HG02870 (cell line): ENCODE measurements at regions not wholly inside any gene's neighbourhood (a gene's known extent, or its start where the extent isn't known, plus 50 kb on each side); places are given as distances from the start of the nearest gene placed in this dataset.
"Not testable (repeated sequence)": the region's sequence is repeated elsewhere in the genome, so short reads cannot be mapped to it uniquely, and the experiment has no call there.

Experiments used
- ATAC-seq: cut with Tn5 transposase; IDR thresholded peaks from one replicate; pipeline ENCODE4 v1.9.1; 2021; ENCODE audit warnings: mild to moderate bottlenecking, moderate library complexity; ENCODE audit not compliant: unreplicated experiment

DNA sequence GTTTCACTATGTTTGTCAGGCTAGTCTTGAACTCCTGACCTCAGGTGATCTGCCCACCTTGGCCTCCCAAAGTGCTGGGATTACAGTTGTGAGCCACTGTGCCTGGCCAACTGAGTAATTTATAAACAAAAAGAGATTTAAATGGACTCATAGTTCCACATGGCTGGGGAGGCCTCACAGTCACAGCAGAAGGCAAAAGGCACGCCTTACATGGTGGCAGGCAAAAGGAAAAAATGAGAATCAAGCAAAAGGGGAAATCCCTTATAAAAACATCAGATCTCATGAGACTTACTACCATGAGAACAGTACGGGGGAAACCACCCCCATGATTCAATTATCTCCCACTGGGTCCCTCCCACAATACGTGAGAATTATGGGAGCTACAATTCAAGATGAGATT is 73.2 kb upstream of the TIAM1 start:
- ATAC-seq, result not testable (repeated sequence)

DNA sequence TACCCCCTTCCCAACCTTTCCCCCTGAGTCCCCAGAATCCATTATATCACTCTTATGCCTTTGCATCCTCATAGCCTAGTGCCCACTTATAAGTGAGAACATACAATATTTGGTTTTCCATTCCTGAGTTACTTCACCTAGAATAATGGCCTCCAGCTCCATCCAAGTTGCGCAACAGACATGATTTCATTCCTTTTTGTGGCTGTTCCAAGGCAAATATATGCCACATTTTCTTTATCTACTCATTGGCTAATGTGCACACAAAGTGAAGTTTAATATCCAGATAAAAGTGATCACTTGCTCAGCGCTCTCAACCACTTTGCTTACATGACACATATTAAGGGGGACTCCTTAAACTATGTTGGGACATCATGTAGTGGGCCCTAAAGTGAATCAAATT is 72.4 kb upstream of the TIAM1 start:
- ATAC-seq, result no peak

DNA sequence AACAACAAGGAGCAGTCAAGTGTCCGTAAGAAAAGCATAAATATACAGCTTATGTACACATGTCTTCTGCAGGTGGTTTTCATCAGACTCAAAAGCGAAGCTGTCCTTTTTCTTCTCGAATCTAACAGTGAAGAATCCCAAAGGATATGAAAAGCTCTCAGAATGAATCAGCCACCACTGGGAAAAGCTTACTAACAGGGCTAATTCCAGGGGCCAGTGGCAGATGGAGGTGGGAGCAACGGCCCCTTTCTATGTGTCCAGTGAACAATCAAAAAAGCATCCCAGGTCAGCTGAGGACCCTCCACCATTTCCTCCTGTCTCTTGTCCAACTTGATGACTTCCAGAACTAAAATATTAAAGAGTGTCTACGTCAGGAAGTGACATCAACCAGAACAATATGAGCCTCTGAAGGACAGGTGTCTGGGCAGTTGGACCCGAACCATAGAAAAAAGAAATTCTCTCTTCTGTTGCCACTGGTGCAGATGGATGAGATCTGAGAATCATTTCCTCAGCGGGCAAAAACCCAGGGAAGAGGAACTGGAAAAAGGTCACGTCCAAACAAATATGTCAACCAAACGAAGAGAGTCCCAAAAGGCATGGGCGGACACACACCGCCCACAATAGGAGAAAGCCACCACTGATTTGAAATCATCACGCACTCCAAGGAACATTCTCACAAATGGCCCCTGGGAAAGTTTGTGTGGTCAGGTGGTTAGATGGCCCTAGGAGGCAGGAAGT is 70.4 kb upstream of the TIAM1 start:
- no peak for ATAC-seq

DNA sequence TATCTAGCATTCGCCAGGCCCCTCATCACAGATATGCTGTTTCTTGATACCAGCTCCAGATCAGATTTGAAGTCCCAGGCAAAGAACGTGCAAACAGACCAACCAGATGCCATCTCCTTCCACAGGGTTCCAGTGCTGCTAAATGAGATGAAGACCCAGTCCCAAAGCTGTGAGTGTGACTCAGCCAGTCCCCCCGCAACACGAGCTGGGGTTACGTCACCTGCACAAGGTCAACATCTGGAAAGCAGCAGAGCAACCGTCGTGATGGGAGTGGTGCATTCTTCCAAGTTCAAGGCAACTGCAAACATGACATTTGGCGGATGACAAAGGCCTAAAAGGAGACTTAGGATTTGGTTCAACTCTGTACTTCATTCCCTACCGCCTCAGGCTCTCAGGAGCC is 69.6 kb upstream of the TIAM1 start:
- no peak for ATAC-seq

DNA sequence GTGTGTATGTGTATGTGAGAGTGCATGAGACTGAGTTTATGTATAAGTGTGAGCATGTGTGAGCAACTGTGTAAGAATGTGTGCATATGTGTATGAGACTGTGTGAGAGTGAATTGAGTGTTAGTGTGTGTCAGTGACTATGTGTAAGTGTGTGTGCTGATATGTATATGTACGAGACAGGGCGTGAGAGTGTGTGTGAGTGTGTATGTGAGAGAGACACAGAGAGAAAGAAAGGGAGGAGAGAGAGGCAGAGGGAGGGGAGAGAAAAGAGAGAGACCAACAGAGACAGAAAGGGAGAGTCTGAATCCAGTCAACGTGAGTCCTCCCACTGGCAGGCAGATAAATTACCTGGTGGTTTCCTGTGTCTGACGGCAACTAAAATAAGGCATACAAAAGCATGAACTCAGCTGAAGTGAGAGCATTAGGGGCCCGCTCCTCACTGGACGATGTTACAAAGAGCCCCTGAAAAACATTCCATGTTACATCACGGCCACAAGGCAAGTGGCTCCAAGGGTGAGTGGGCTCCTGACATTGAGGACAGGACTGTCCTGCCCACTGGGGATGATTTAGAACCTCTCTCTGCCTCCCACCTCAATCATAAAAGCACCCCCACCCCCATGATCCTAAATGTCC is 66.6 kb upstream of the TIAM1 start:
- no peak for ATAC-seq

DNA sequence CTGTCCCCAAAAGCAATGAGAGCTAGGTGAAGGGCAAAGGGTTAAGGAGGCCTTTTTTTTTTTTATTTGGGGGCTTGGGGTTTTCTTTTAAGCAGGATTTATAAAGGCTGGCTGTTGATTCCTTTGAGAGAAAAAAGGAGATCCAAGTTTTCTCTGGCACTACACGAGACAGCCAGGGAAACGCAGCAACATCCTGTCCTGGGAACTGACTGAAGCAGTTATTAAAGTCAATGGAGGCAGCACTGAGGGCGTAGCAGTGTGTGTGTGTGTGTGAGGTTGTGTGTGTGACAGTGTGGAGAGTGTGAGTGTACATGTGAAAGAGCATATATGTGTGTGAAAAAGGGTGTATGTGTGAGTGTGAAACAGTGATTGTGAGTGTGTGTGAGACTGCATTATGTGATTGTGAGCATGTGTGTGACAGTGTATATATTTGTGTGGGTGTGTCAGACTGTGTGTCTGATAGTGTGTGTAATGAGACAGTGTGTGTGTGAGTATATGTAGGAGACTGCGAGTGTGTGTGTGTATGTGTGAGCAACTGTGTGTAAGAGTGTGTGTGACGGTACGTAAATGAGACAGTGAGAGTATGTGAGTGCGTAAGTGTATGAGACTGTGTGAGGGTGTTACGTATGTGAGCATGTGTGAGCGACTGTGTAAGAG is 65.9 kb upstream of the TIAM1 start:
- no peak for ATAC-seq

DNA sequence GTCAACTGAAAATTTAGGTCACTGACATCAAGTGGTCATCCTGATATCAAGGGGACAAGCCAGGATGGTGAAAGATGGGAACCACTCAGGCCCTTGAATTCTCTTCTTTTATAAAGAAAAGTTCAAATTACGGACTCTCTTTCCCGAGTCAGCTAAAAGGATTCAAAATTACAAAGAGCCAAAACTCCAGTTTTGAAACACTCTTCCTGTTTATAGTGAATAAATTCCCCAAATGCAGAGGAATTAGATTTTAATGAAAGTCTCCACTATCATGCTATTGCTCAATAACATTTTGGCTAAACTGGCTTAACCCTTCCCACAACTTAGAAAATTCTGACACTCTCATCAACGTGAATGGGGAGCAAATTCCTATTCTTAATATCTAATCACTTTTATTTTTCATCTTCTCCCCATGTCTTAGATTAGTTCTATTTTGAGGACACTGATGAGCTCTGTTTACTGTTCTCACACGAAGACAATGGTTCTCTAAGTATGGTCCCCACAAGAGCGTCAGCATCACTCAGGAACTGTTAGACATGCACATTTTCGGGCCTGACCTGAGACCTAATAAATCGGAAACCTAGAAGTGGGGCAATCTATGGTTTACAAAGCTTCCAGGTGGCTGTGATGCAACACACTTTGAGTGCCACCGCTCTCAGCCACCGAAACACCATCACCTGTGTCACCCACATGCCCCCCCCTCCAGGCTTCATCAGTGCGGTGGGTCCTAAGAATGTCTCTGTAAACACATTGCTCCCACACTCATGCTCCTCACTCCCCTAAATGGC is 64.4 kb upstream of the TIAM1 start:
- ATAC-seq, result no peak

DNA sequence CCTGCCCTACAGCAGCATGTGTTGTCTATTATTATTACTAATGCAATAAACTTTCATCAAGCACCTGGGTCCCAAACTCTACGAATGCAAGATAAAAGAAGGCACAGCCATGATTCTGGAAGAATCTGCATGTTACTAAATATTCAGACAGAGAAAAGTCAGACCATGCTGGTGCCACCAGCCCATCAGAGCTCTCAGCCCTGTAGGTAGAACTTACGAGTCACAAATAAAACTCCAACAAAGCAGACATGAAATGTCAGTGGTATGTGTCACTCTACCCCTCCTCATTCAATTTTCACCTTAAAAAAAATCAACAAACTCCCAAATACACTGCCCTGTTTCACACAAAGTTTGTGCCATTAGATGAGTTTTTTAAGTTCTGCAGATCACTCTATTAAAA is 62.4 kb upstream of the TIAM1 start:
- ATAC-seq, result no peak

DNA sequence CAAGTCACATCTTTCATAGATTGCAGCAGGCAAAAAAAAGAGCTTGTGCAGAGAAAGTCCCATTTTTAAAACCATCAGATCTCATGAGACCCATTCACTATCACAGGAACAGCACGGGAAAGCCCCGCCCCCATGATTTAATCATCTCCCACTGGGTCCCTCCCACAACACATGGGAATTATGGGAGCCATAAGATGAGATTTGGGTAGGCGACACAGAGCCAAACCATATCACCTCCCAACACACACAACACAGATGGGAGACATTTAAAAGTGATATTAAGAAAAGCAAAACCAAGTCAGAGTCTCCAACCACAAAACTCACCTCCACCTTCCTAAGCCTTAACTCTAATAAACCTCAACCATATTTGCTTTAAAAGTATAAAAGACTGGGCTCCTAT is 61.5 kb upstream of the TIAM1 start:
- ATAC-seq, result no peak

DNA sequence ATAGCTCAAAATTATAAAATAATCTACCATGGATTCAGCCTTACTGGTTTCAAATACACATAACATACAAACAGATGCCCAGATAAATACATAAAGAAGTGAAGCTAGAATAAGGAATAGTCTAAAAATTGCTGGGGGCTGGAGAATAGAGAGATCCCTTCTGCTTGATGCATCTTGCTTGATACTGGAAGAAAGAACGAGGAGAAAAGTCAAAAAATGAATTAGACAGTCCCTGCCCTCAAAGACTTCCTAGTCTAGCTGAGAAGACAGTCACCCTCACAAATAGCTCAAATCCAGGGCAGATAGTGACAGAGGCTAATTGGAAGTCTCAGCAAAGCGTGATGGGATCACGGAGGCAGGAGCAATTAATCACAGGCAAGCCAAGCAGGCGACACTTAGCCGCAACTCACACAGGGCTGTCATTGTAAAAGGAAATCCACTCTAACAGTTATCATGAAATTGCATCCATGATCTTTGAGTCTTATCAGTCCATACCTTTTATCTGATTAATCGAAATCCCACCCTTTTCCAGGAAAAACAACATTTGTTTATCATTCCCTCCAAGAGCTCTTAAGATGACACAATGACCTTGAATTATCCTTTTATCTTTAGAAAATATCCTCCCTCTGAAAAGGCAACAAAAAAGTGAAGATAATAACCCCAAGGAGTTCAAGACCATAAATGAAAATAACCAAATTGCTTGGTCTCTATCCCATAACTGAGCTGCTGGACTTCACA is 59.7 kb upstream of the TIAM1 start:
- ATAC-seq, result no peak

DNA sequence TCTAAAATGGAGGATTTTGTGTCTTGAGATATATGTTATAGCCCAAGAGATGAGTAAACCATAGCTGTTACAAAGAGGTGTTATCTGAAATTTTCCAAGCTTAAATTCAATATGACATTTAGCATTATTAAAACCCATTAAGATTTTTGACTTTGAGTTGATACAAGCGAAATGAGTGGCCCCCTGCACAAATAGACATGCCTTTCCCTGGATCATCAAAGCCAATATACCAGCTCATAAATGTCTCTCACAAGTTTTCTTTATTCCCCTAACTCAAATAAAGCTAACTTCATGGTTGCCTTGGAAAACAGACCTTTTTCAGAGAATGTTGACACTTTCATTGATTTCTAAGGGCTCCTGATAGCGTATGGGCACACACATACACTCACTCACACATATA is 55.5 kb upstream of the TIAM1 start:
- ATAC-seq, result no peak

DNA sequence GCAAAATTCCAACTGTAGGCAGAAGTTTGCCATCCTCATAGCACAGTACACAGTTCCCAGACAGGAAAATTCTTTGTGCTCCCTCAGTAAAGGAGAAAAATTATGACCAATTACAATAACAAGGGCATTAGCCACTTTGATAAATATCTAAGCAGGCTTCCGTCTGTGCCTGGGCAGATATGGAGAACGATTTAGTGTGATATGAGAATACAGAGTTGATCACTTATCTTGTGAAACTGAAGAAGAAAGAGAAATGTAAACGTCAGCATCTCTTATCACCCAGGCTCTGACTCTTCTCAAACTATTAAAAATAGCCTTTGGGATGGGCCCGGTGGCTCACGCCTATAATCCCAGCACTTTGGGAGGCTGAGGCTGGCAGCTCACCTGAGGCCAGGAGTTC is 54.5 kb upstream of the TIAM1 start:
- no peak for ATAC-seq

DNA sequence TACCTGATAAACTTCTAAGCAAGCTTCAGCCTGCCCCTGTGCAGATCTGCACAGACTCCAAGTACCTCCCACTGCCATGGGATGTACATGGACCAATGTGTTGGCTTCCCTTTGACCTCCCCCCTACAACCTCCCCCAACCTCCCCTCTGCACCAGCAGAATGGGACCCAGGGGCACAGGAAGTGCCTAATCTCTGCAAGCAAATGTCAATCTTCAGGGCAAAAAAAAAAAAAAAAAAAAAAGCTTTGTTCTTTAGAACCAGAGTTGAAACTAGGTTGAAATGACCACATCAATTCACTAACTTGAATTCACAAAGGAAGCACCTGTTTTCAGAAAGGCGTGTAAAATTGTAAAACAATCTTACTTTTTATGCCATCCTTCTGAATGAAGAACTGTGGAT is 53.9 kb upstream of the TIAM1 start:
- ATAC-seq, result no peak

DNA sequence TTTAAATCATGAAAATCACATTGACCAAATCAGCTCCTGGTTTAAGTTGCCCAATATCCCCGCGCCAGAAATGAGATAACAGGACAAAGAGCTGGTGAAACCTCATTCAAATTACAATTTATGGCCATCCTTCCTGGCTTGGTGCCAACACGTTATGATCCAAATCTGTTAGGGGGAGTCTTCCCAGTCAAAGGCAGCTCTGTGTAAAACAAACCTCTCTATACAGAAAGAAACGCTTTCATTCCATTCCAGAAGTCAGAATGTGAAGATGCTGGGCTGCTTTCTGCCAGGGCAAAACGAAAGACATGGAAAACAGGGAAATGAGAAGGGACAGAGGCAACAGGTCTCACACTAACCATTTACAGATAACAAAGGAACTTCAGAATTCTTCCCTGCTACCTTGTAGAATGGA is 53.5 kb upstream of the TIAM1 start:
- ATAC-seq, result no peak

DNA sequence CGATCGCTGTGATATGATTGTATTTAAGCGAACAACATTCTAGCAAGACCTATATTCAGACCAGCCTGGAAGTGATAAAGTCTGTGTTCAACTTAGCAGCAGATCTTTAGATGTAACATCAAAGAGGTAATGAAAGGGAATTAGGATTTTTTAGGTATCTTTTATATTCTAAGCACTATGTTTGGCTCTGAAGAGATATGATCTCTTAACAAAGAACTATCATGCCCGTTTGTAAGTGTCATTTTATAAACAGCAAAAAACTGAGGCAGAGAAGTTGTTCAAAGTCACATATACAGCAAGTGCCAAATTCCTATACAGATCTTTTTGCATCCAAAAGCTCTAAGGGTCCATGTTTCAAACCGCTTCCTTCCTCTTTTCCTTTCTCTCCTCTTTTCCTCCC is 53.0 kb upstream of the TIAM1 start:
- no peak for ATAC-seq

DNA sequence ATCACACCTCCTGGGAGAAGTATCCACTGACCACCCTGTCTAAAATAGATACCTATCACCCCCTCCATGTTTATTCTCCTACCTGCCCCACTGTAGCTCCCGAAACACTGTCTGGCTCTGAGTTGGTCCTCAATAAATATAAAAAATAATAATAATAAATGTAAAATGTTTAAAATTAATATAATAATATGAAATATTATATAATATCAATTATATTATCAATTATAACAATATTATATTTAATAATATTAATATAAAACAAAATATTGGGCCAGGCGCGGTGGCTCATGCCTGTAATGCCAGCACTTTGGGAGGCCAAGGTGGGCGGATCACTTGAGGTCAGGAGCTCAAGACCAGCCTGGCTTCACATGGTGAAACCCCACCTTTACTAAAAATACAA is 52.3 kb upstream of the TIAM1 start:
- ATAC-seq, result no peak

DNA sequence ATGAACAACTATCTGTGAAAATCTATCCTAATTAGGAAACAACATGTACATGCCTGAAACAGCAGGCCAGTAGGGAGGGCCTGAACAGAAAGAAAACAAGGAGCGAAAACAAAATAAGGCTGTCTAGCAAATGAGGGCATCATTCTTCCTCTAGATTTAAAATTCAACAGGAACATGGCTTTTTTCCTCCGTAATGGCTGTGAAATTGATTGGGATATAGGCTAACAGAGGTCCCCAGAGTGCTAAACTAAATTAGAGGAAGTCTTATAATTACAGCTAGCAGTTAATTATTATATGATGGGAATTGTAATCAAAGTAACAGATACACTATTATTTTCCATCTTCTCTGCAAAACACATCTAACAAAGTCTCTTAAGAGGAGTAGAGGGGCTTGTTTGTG is 51.7 kb upstream of the TIAM1 start:
- ATAC-seq, result no peak

DNA sequence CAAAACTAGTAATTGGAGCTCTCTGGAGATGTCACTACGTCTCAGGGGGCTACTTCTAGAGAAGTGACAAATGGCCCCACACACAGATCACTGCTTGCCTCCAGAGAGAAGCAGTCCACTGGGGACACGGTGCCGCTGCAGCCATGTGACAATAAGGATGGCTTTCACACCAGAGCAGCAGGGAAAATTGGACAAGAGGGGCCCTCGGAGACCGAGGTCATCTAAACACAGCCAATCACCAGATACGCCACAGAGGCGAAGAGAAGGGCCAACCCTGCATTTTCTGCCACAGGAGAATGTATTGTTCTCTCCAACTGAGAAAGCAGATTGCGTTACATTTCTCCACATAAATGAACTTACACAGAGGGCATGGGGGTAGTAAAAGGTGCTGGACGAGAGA is 51.2 kb upstream of the TIAM1 start:
- no peak for ATAC-seq

DNA sequence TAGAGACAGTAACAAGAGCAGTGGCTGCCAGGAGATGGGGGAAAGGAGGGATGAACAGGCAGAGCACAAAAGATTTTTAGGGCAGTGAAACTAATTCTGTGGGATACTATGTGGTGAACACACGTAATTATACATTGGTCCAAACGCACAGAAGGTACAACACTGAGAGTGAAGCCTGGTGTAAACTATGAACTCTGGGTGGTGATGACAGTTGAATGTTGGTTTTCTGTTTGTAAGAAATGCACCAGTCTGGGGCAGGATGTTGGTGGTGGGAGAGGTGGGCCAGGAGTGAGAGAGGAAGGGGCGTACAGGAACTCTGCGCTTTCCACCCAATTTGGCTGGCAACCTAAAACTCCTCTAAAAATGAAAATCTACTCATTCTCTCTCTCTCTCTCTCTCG is 50.2 kb upstream of the TIAM1 start:
- ATAC-seq, result no peak
